Vagina (tissue), 2 donors: ENCODE measurements at regions not wholly inside any gene's neighbourhood (a gene's known extent, or its start where the extent isn't known, plus 50 kb on each side); places are given as distances from the start of the nearest gene placed in this dataset.

Experiments used
- CTCF ChIP-seq, 3 experiments: fragments of 450-650 bp in 2 of 3; fragments of 200-600 bp in 1 of 3; sonication (generic) in 1 of 3; IDR thresholded peaks; one replicate each; pipeline ENCODE4 v1.5.1; 2017 to 2019; ENCODE audit warnings: antibody characterized with exemption in 3 of 3, mild to moderate bottlenecking in 2 of 3, moderate library complexity in 2 of 3
- POLR2A ChIP-seq, 2 donors: fragments of 450-650 bp; IDR thresholded peaks; one replicate each; pipeline ENCODE4 v1.6.1; 2017; ENCODE audit warnings: antibody characterized with exemption in 2 of 2, mild to moderate bottlenecking in 2 of 2, moderate library complexity in 2 of 2

- TF ChIP-seq POLR2A (IDR thresholded peaks at IDR 0.05) (no peak), CTCF (IDR thresholded peaks at IDR 0.05) (no peak)
Observed at GRCh38 chr1:5436808-5437207, 555.4 kb downstream of the NPHP4 start.
